Endothelial cell of hepatic sinusoid (primary cell): ENCODE measurements at regions not wholly inside any gene's neighbourhood (a gene's known extent, or its start where the extent isn't known, plus 50 kb on each side); places are given as distances from the start of the nearest gene placed in this dataset.

Experiments
- in situ Hi-C: cut with HindIII; loops from 2 replicates; pipeline ENCODE4 v1.10.0; 2017; ENCODE audit warnings: low sequenced_read_pairs

- in situ Hi-C loops: no loop called here
These were observed 120.5 kb upstream of the NCOR2 start for GRCh38 chr12:124687917-124688316.

DNA sequence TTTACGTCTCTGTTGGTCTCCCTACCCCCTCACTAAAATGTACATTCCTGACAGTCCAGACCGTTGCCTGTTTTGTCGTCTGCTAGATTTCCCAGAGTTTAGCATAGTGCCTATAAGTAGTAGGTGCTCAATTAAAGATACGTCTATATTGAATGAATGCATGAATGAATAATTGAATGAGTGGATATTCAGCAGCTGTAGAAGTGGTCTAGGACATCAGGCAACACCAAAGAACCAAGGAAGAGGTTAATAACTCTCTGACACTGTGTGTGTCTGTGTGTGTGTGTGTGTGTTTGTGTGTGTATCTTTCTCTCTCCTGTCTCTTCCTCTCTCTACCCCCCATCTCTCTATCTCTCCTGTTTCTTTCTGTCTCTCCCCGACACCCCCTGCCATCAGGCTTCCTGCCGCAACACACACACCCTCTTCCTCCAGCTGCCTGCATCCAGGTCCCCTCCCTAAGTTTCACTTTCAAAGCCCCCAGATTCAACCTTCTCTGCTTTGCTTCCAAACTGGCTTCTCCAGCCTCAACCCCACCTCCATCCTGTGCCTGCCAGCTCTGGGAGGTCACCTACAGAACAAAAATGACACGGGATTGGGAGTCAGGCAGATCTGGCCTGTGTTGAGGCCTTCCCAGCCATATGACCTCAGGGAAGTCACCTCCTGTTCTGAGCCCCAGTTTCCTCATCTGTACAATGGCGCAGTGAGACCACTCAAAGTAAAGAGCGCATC, 119.9 kb upstream of the NCOR2 start:
- in situ Hi-C loops: no loop called here

DNA sequence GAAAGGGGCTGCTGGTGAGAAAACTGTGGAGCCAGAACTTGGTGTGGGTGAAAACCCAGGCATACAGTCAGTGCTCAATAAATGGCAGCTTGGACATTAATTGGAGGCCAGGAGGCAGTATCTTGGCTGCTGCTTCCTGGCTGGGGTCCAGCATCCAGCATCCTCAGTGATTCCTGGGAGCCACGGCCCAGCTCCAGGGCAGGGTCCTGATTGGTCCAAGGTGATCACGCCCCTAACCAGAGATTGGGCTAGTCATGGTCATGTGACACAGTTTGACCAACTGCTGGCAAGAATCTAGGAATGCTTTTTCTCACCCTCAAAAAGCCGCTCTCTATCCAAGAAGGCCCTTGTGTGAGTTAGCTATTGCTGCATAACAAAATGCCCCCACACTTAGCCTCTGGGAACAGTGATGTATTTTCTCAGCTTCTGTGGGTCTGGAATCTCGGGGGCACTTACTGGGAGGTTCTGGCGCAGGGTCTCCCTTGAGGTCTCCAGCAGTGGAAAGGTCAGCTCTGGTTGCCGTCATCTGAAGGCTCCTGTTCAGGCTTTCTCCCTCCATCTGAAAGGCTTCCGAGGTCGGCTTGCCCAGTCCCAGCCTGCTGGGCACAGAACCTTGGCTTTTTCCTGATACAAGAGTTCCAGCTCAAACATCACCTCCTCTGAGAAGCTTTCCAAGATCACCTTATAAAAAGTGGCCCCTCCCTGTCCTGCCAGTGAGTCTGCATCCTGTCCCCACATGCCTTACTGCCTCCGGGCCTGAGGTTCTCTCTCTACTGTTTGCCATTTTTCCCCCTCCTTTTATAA, 119.2 kb upstream of the NCOR2 start:
- in situ Hi-C loops: no loop called here

DNA sequence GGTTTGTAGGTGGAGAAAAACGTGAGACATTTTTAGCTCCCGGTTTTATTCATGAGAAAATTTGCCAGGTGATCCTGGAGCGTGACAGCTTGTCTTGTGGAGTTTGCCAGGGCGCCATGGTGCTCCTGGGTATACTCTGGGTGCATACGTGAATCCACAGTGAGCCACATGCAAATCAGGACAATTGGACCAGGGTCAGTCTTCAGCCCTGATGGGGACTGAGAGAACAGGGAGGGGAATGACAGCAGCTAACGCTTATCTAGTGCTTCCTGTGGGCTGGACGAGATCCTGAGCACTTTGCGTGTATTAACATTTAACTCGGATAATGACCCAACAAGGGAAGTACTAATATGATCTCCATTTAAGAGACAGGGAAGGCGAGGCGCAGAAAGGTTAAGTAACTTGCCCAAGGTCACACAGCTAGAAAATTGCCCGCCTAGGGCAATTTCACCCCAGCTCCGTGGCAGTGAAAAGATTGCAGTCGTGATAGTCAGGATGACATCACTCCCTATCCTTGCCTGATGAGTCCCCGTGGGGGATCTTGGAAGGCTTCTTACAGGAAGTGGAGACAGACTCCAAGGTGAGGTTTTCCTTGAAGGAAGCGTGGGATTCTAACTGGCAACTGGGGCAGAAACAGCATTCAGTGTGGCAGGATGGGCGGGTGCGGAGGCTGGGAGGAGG, 118.4 kb upstream of the NCOR2 start:
- in situ Hi-C loops: no loop called here

- in situ Hi-C loops: loop anchor here (5.0 kb wide), 2 partner anchors 47 to 188 kb away; no protein-coding TSS in a partner anchor
These were observed 117.7 kb upstream of the NCOR2 start for GRCh38 chr12:124684971-124685688.

- in situ Hi-C loops: loop anchor here (5.0 kb wide), 2 partner anchors 48 to 187 kb away; no protein-coding TSS in a partner anchor
These were observed 117.1 kb upstream of the NCOR2 start for GRCh38 chr12:124684496-124684895.

- in situ Hi-C loops: loop anchor here (5.0 kb wide), 2 partner anchors 49 to 186 kb away; no protein-coding TSS in a partner anchor
These were observed 116.0 kb upstream of the NCOR2 start for GRCh38 chr12:124683152-124684124.

- in situ Hi-C loops: loop anchor here (5.0 kb wide), 2 partner anchors 50 to 185 kb away; no protein-coding TSS in a partner anchor
These were observed 115.2 kb upstream of the NCOR2 start for GRCh38 chr12:124682425-124683151.

DNA sequence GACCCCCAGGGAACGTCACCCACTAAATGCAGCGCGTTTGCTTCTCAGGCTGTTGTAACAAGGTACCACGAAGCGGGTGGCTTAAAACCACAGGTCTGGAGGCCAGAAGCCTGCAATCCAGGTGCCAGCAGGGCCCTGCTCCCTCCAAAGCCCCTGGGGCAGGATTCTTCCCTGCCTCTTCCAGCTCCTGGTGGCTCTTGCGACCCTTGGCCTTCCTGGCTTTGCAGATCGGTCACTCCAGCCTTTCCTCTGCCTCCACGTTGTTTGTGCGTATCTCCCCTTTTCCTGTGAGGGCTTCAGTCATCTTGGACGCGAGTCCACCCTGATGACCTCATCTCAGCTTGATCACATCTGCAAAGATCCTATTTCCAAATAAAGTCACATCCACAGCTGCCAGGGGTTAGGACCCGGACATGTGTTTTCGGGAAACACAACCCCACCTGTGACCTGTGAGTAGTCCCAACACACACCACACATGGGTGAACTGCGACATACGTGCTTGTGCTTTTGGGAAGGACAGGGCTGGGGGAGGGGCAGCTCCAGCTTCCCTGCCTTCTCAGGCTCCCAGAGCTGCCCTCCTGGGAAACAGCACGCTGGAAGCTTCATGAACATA, 114.5 kb upstream of the NCOR2 start:
- in situ Hi-C loops: loop anchor here (5.0 kb wide), 2 partner anchors 50 to 185 kb away; no protein-coding TSS in a partner anchor

DNA sequence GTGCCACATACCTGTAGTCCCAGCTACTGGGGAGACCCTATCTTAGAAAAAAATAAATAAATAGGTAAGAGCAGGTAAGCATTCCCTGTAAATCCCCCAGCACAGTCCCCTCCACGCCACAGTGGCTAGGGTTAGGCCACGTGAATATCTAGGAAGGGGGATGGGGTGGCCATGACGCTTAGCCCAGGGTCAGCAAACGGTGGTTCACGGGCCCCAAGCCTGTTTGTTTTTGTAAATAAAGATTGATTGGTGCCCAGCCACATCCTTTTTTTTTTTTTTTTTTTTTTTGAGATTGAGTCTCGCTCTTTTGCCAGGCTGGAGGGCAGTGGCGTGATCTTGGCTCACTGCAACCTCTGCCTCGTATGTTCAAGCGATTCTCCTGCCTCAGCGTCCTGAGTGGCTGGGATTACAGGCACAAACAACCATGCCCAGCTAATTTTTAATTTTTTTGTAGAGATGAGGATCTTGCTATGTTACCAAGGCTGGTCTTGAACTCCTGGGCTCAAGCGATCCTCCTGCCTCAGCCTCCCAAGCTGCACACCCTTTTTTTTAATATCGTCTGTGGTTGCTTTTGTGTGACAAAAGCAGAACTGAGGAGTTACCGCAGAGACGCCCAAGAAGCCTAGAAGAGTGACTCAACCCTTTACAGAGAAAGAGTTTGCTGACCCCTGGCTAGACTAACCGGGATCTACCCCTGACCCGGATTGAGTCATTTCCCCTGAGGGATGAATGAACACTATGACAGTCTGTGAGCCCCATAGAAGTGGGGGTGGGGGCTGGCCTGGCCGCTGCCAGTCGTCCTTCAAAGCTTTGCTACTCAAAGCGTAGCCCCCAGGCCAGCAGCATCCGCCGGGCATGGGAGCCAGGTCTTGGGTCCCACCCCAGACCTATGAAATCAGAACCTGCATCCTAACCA, 113.7 kb upstream of the NCOR2 start:
- in situ Hi-C loops: loop anchor here (5.0 kb wide), 2 partner anchors 51 to 184 kb away; no protein-coding TSS in a partner anchor

DNA sequence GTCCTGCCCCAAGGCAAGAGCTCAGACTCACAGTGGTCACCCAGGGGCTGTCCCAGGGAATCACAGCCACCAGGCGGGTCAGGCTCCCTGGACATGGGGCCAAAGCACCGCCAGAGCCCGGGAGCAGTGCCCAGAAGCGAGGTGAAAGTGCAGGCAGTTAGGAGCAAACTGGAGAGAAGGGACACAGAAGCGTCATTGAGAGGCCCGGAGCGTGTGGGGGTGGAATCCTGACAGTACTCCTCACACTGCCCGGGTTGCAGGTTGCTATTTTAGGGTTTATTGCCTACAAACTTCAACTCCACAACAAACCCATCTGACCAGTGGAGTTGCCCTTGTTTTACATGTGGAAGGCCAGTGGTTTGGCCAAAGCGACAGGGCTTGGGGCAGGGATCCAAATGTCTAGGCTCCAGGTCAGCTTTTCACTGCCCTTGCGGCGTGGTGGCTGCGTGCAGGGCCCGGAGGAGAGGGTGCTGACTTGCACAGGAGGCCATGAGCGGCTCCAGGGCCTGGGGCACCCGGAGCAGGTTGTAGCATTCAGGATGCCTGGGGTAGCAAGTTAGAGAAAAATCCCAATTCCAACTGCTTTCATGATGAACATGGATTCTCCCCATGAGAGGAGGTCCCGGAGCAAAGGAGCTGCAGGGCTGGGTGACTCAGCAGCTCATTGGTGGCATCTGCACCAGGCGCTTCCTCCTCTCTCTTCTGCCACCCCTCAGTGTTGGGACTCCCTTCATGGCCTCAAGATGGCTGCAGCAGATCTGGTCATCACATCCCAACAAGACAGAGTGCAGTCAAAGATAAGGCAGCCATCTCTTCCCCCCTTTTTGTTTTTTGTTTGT, 112.3 kb upstream of the NCOR2 start:
- in situ Hi-C loops: loop anchor here (5.0 kb wide), 2 partner anchors 53 to 182 kb away; no protein-coding TSS in a partner anchor

DNA sequence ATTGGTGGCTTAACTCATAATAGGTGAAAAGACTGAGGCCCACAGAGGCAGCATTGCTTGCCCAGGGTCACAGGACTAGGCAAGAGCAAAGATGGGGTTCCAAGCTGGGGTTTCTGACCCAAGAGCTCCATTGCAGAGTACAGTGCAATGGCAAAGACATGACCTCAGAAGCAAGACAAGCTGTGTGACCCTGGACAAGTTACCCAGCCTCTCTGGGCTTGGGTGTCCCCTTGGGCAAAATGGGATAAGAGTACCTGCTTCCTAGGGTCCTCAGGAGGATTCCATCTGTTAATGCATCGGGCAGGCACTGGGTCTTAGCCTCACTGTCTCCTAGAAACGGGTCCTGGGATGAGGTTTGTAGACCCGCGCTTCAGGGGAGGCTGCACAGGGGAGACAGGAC, 111.6 kb upstream of the NCOR2 start:
- in situ Hi-C loops: no loop called here

DNA sequence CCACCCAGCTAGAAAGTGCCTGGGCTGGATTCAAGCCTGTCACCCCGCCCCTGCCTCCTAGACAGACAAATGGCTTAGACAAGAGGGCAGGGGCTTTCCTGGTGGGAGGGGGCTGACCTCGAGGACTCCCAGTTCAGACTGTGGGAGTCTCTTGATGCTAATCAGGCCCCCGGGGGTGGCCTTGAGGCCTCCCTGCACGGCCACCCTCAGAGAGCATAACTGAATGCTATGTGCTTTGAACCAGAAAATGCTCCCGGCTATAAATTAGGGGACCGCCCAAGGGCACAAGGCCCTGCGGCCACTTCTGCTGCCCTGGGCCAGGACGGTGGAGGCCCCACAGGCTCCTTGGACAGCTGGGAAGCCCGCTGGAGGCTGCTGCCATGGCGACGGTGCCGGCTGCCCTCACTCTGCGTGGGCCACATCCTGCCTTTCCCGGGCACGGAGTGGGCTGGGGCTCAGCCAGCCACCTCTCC, 111.0 kb upstream of the NCOR2 start:
- in situ Hi-C loops: no loop called here

- in situ Hi-C loops: no loop called here
These were observed 110.3 kb upstream of the NCOR2 start for GRCh38 chr12:124677552-124678356.

DNA sequence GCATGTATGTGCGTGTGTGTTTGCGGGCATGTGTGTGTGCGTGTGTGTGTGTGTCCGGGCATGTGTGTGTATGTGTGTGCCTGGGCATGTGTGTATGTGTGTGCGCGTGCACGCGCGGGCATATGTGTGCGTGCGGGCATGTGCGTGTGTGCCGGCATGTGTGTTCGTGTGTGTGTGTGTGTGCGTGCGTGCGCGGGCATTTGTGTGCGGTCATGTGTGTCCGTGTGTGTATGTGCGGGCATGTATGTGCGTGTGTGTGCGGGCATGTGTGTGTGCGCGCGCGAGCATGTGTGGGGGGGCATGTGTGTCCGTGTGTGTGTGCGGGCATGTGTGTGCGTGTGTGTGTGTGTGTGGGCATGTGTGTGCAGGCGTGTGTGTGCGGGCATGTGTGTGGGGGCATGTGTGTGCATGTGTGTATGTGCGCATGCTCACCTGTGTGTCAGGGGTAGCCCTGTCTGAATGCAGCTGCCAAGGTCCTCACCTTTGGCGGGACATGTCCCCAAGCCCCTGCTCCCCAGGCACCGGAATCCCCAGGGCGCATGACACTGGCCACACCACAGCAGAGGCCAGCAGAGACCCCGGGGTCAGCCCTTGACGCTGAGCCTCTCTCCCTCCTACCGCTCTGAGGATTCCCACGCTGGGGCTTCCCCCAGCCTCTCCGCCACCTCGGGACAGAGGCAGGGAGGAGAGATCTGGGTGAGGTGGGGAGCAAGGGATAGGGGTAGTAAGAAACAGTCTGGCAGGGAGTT, 109.5 kb upstream of the NCOR2 start:
- in situ Hi-C loops: no loop called here
